ENCODE measurements at regions not wholly inside any gene's neighbourhood (a gene's known extent, or its start where the extent isn't known, plus 50 kb on each side); places are given as distances from the start of the nearest gene placed in this dataset.
A peak's percentile ranks its signal among the peaks of the same experiment; 100 is the strongest.

DNA sequence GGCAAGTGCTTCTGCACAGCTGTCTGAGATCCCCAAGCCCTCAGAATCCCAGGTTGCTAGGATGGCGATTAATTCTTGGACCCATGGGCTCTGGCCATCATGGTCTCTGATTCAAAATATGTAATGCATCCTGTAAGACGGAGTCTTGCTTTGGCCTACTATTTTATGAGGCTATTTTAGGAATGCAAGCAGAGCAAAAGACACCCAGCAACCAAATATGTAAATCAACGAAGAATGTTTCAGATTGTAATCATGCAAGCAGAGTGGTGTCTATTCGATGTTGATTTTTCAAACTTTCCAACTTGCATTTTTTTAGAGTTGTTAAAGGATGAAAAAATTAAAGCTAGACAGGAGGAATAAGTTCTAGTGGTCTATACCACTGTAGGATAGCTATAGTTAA lies 154.8 kb downstream of the COL6A3 start:
- no peak for DNase-seq
- WGBS, 2 donors: 65 to 76% methylated on average over 2 to 4 of the region's 4 CpGs
- Histone ChIP-seq H3K4me1 (peaks cover 0 to 34% (median 4%) of the 10 kb centered on the region in 3 donors), H3K36me3 (no peaks in the 10 kb centered on the region), H3K9me3 (no peaks in the 10 kb centered on the region), H3K27me3 (peaks cover 0 to 7% (median 0%) of the 10 kb centered on the region in 4 donors), H3K4me3 (no peak overlapping the region), H3K27ac (peak overlapping the region in 2 of 4 donors; percentile 24 to 36)
- no peak for TF ChIP-seq POLR2A (IDR thresholded peaks at IDR 0.05)
- TF ChIP-seq, protein P1, sequence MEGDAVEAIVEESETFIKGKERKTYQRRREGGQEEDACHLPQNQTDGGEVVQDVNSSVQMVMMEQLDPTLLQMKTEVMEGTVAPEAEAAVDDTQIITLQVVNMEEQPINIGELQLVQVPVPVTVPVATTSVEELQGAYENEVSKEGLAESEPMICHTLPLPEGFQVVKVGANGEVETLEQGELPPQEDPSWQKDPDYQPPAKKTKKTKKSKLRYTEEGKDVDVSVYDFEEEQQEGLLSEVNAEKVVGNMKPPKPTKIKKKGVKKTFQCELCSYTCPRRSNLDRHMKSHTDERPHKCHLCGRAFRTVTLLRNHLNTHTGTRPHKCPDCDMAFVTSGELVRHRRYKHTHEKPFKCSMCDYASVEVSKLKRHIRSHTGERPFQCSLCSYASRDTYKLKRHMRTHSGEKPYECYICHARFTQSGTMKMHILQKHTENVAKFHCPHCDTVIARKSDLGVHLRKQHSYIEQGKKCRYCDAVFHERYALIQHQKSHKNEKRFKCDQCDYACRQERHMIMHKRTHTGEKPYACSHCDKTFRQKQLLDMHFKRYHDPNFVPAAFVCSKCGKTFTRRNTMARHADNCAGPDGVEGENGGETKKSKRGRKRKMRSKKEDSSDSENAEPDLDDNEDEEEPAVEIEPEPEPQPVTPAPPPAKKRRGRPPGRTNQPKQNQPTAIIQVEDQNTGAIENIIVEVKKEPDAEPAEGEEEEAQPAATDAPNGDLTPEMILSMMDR (IDR thresholded peaks at IDR 0.05): no peak
- intact Hi-C loops (cut with DNase I): no loop called here

DNA sequence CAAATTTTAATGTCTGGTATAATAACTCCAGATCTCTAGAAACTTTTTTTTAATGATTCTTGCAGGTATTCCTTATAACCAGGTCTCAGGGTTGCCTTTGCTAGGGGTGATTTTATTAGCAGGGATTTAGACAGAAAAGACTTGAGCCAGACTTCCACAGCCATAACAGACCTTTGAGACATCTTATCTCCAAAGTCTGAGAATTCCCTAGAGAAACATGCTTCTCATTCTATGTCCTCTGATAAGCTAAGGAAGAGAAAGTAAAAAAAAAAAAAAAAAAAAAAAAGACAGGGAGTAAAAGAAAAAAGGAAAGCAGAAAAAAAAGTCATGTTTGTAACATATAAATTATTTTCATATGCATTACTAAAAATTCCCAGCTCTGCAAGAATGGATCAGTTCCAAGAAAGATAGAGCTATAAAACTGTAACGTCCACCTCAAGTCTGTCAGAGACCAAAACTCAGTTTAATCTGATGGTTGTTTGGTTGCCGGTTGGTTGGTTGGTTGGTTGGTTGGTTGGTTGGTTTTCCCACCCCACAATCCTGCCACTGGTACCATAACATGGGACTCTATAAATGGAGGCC lies 153.8 kb downstream of the COL6A3 start:
- DNase-seq: no peak
- TF ChIP-seq, protein P1 (IDR thresholded peaks at IDR 0.05): no peak
- no peak for TF ChIP-seq POLR2A (IDR thresholded peaks at IDR 0.05)
- 0% methylated on average over 2 of the region's 2 CpGs for WGBS, 2 donors

DNA sequence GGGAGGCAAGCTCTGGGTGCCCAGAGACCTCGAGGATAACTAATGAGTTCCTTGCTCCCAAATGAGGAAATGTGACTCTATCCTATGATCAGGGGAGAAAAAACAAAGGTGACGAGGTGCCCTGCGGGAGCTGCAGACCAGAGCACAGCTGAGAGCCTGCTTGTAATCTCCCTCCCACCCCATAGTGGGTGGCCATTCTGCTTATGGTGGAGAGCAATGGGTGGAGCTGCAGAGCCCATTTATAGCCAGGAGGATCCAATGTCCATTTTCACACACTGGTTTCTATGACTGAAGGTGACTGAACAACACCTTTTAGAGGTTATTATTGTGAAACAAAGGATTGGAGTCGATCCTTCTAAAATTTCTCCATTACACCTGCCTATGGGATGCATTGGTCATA lies 153.3 kb downstream of the COL6A3 start:
- H3K27me3 ChIP-seq: peaks cover 0 to 7% (median 0%) of the 10 kb centered on the region in 4 donors
- intact Hi-C loops (cut with DNase I): no loop called here
- peaks cover 0 to 33% (median 4%) of the 10 kb centered on the region in 3 donors for H3K4me1 ChIP-seq
- H3K4me3 ChIP-seq: no peak overlapping the region
- 81 to 85% methylated on average over 4 of the region's 4 CpGs for WGBS, 2 donors
- no peak overlapping the region for H3K27ac ChIP-seq
- H3K36me3 ChIP-seq: no peaks in the 10 kb centered on the region
- TF ChIP-seq, protein P1 (IDR thresholded peaks at IDR 0.05): no peak
- DNase-seq: no peak
- H3K9me3 ChIP-seq: no peaks in the 10 kb centered on the region

More for the DNA sequence above, 153.8 kb downstream of the COL6A3 start:
- Histone ChIP-seq H3K4me3 (no peak overlapping the region), H3K27me3 (peaks cover 0 to 7% (median 0%) of the 10 kb centered on the region in 4 donors), H3K27ac (no peak overlapping the region), H3K36me3 (no peaks in the 10 kb centered on the region), H3K9me3 (no peaks in the 10 kb centered on the region), H3K4me1 (peaks cover 0 to 33% (median 4%) of the 10 kb centered on the region in 3 donors)
- intact Hi-C loops (cut with DNase I): no loop called here

DNA sequence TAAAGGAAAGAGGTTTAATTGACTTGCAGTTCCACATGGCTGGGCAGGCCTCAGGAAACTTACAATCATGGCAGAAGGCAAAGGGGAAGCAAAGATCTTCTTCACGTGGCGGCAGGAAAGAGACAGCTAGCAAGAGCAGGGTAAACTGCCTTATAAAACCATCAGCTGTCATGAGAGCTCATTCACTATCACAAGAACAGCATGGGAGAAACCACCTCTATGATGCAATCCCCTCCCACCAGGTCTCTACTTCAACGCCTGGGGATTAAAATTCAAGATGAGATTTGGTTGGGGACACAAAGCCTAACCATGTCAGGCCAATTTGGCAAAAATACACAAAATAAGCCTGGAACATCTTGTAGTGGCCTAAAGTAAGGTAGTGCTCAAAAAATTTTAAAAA lies 152.6 kb downstream of the COL6A3 start:
- no peak for DNase-seq
- Histone ChIP-seq H3K4me1 (peaks cover 0 to 33% (median 4%) of the 10 kb centered on the region in 3 donors), H3K27me3 (peaks cover 0 to 2% (median 0%) of the 10 kb centered on the region in 4 donors), H3K36me3 (no peaks in the 10 kb centered on the region), H3K27ac (no peak overlapping the region), H3K4me3 (no peak overlapping the region), H3K9me3 (no peaks in the 10 kb centered on the region)
- WGBS, 2 donors: 51 to 61% methylated on average over 3 of the region's 3 CpGs
- no peak for TF ChIP-seq POLR2A (IDR thresholded peaks at IDR 0.05)
- TF ChIP-seq, protein P1 (IDR thresholded peaks at IDR 0.05): no peak
- intact Hi-C loops (cut with DNase I): no loop called here

DNA sequence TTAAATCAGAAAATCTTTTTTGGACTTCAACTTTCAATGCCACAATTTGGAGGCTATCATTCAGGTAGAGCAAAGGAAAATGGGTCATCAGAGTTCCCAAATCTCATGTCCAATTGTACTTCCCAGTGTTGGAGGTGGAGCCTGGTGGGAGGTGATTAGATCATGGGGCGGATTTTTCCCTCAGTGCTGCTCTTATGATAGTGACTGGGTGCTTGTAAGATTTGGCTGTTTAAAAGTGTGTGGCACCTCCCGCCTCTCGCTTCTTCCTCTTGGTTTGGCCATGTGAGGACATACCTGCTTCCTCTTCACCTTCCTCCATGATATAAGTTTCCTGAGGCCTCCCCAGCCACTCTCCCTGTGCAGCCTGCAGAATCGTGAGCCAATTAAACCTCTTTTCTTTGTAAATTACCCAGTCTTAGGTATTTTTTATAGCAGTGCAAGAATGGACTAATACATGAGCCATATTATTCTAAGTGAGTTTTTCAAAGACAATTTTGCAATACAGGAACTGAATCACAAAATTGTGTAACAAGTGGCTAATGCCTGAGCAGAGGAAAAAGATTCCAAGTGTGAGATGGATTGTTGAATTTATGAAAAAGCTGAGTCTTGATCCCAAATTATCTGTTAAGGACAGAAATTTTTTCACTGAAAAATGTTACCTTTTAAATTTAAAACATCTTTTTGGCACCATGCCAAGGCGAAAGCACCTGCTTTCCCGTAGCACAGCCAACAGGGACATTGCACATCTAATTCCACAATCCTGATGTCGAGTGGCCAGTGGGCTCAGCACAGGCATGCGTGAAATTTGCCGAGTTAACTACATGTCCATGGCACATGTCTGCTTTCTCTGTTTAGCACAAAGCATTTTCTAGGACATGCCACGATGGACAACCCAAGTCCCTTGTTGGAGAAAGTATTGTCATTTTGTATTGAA lies 150.9 kb downstream of the COL6A3 start:
- 63 to 74% methylated on average over 10 of the region's 10 CpGs for WGBS, 2 donors
- Histone ChIP-seq H3K27ac (peak overlapping the region in 3 of 4 donors; percentile 16 to 71 (median 38)), H3K36me3 (no peaks in the 10 kb centered on the region), H3K9me3 (no peaks in the 10 kb centered on the region), H3K27me3 (no peaks in the 10 kb centered on the region), H3K4me3 (no peak overlapping the region), H3K4me1 (peaks cover 0 to 16% (median 0%) of the 10 kb centered on the region in 3 donors)
- intact Hi-C loops (cut with DNase I): no loop called here
- no peak for TF ChIP-seq POLR2A (IDR thresholded peaks at IDR 0.05)
- TF ChIP-seq, protein P1 (IDR thresholded peaks at IDR 0.05): no peak
- no peak for DNase-seq

All from esophagus squamous epithelium (tissue), 5 donors.